ENCODE measurements at regions not wholly inside any gene's neighbourhood (a gene's known extent, or its start where the extent isn't known, plus 50 kb on each side); places are given as distances from the start of the nearest gene placed in this dataset.

- no peak for DNase-seq
These were observed 56.9 kb upstream of the SIMC1 start for GRCh38 chr5:176181271-176181855.

- peak; percentile 83 for DNase-seq
These were observed 54.7 kb upstream of the SIMC1 start for GRCh38 chr5:176183321-176184074.

- no peak for DNase-seq
These were observed 53.6 kb upstream of the SIMC1 start for GRCh38 chr5:176184608-176185132.

- peak; percentile 3 for DNase-seq
These were observed 53.0 kb upstream of the SIMC1 start for GRCh38 chr5:176185133-176185733.

GRCh38 chr5:176186107-176186506 is 52.1 kb upstream of the SIMC1 start:
- no peak for DNase-seq

GRCh38 chr5:176187276-176188062 is 50.8 kb upstream of the SIMC1 start:
- no peak for DNase-seq

GRCh38 chr5:176188085-176188484 is 50.1 kb upstream of the SIMC1 start:
- DNase-seq = no peak
